GM19238 (cell line): ENCODE measurements at regions not wholly inside any gene's neighbourhood (a gene's known extent, or its start where the extent isn't known, plus 50 kb on each side); places are given as distances from the start of the nearest gene placed in this dataset.

ENCODE experiments used
- DNase-seq: peaks from one replicate; pipeline ENCODE4 v3.0.0; 2011; ENCODE audit warnings: low spot score; ENCODE audit not compliant: insufficient read length

- DNase-seq = no peak
Observed at GRCh38 chr12:22900401-22900800, 275.4 kb downstream of the ETNK1 start.

- DNase-seq = no peak
Observed at GRCh38 chr12:22904485-22904884, 279.5 kb downstream of the ETNK1 start.

GRCh38 chr12:22916241-22916640 is 291.3 kb downstream of the ETNK1 start:
- no peak for DNase-seq

- DNase-seq = no peak
Observed at GRCh38 chr12:22916815-22917214, 291.8 kb downstream of the ETNK1 start.

GRCh38 chr12:22919883-22920282 is 294.9 kb downstream of the ETNK1 start:
- DNase-seq = no peak

GRCh38 chr12:22923768-22924167 is 298.8 kb downstream of the ETNK1 start:
- no peak for DNase-seq

GRCh38 chr12:22924391-22924790 is 299.4 kb downstream of the ETNK1 start:
- no peak for DNase-seq

- DNase-seq = no peak
Observed at GRCh38 chr12:22925623-22926022, 300.7 kb downstream of the ETNK1 start.

- no peak for DNase-seq
Observed at GRCh38 chr12:22932431-22932830, 307.5 kb downstream of the ETNK1 start.

- no peak for DNase-seq
Observed at GRCh38 chr12:22935090-22935489, 310.1 kb downstream of the ETNK1 start.

GRCh38 chr12:22935501-22935900 is 310.5 kb downstream of the ETNK1 start:
- no peak for DNase-seq

- DNase-seq = no peak
Observed at GRCh38 chr12:22938323-22938722, 313.4 kb downstream of the ETNK1 start.

GRCh38 chr12:22951206-22951605 is 326.2 kb downstream of the ETNK1 start:
- no peak for DNase-seq

GRCh38 chr12:22956690-22957089 is 331.7 kb downstream of the ETNK1 start:
- DNase-seq = no peak

GRCh38 chr12:22967171-22967570 is 342.2 kb downstream of the ETNK1 start:
- DNase-seq = no peak

GRCh38 chr12:22969521-22969920 is 344.6 kb downstream of the ETNK1 start:
- no peak for DNase-seq

GRCh38 chr12:22971247-22971646 is 346.3 kb downstream of the ETNK1 start:
- DNase-seq = no peak

- DNase-seq = no peak
Observed at GRCh38 chr12:22971701-22972191, 346.8 kb downstream of the ETNK1 start.

- no peak for DNase-seq
Observed at GRCh38 chr12:22974865-22975264, 349.9 kb downstream of the ETNK1 start.

- DNase-seq = no peak
Observed at GRCh38 chr12:22978962-22979361, 354.0 kb downstream of the ETNK1 start.

- no peak for DNase-seq
Observed at GRCh38 chr12:22979854-22980469, 355.0 kb downstream of the ETNK1 start.

GRCh38 chr12:22981711-22982110 is 356.7 kb downstream of the ETNK1 start:
- DNase-seq = no peak

GRCh38 chr12:22982635-22983034 is 357.7 kb downstream of the ETNK1 start:
- DNase-seq = no peak

GRCh38 chr12:22986997-22987396 is 362.0 kb downstream of the ETNK1 start:
- no peak for DNase-seq
